GM23248 (cell line): ENCODE measurements at regions not wholly inside any gene's neighbourhood (a gene's known extent, or its start where the extent isn't known, plus 50 kb on each side); places are given as distances from the start of the nearest gene placed in this dataset.

ENCODE experiments used
- EZH2 ChIP-seq: fragments of 200-600 bp; sonication (generic); IDR thresholded peaks from 2 replicates; pipeline ENCODE4 v1.6.1; 2018; ENCODE audit warnings: antibody characterized with exemption, mild to moderate bottlenecking; ENCODE audit not compliant: insufficient read depth, poor library complexity, severe bottlenecking
- EZH2phosphoT487 ChIP-seq: fragments of 200-600 bp; sonication (generic); IDR thresholded peaks from 2 replicates; pipeline ENCODE4 v1.6.1; 2018; ENCODE audit warnings: antibody characterized with exemption, moderate library complexity, mild to moderate bottlenecking, low read depth; ENCODE audit not compliant: insufficient read depth

DNA sequence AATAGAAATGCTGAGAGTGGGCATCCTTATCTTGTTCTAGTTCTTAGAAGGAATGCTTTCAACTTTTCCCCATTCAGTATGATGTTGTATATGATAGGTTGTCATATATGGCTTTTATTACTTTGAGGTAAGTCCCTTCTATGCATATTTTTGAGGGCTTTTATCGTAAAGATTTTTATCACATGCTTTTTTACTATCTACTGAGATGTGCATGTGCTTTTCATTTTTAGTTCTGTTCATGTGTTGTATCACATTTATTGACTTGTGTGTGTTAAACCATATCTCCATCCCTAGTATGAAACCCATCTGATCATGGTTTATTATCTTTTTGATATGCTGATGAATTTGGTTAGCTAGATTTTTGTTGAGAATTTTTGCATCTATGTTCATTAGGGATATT is 1008.8 kb downstream of the CNTNAP5 start:
- TF ChIP-seq EZH2 (no peak), EZH2phosphoT487 (no peak)
